ENCODE measurements at regions not wholly inside any gene's neighbourhood (a gene's known extent, or its start where the extent isn't known, plus 50 kb on each side); places are given as distances from the start of the nearest gene placed in this dataset.

DNA sequence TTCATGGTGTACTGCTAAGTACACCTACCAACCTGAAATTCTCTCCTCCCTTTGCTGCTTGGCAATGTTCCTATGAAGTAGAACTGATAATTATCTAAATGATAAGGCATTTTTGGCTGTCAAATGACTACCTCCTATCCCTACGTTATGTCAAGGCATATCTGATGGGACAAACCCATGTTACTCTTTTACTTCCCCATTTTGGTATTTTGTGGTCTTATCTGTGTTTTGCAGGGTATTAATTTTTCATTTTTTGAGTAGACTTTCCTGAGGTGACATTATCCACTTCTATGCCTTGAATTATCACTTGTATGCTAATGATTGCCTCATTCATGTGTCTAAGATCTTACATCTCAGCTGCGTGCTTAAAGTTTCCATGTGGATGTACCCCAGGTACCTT, 499.6 kb upstream of the B3GALT2 start:
- TF ChIP-seq, protein P1, sequence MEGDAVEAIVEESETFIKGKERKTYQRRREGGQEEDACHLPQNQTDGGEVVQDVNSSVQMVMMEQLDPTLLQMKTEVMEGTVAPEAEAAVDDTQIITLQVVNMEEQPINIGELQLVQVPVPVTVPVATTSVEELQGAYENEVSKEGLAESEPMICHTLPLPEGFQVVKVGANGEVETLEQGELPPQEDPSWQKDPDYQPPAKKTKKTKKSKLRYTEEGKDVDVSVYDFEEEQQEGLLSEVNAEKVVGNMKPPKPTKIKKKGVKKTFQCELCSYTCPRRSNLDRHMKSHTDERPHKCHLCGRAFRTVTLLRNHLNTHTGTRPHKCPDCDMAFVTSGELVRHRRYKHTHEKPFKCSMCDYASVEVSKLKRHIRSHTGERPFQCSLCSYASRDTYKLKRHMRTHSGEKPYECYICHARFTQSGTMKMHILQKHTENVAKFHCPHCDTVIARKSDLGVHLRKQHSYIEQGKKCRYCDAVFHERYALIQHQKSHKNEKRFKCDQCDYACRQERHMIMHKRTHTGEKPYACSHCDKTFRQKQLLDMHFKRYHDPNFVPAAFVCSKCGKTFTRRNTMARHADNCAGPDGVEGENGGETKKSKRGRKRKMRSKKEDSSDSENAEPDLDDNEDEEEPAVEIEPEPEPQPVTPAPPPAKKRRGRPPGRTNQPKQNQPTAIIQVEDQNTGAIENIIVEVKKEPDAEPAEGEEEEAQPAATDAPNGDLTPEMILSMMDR (IDR thresholded peaks at IDR 0.05) = no peak
- TF ChIP-seq CEBPB (IDR thresholded peaks at IDR 0.05) (no peak), FOSL2 (IDR thresholded peaks at IDR 0.05) (no peak), FOSL2 (CRISPR knock-in tag; IDR thresholded peaks at IDR 0.05) (no peak), CBX2 (IDR thresholded peaks at IDR 0.05; ENCODE audit: borderline replicate concordance, low read depth) (no peak)
- TF ChIP-seq, protein P2, sequence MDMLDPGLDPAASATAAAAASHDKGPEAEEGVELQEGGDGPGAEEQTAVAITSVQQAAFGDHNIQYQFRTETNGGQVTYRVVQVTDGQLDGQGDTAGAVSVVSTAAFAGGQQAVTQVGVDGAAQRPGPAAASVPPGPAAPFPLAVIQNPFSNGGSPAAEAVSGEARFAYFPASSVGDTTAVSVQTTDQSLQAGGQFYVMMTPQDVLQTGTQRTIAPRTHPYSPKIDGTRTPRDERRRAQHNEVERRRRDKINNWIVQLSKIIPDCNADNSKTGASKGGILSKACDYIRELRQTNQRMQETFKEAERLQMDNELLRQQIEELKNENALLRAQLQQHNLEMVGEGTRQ (IDR thresholded peaks at IDR 0.05) = no peak

Measured in A549 (cell line).